ENCODE measurements at regions not wholly inside any gene's neighbourhood (a gene's known extent, or its start where the extent isn't known, plus 50 kb on each side); places are given as distances from the start of the nearest gene placed in this dataset.

- TF ChIP-seq CTCF (IDR thresholded peaks at IDR 0.05) = no peak
- TF ChIP-seq POLR2A (IDR thresholded peaks at IDR 0.05; ENCODE audit: low read depth) = no peak
- TF ChIP-seq EP300 (IDR thresholded peaks at IDR 0.05) = no peak
These were observed 107.0 kb downstream of the ACTL7B start for GRCh38 chr9:108748776-108749175.
